ENCODE measurements at regions not wholly inside any gene's neighbourhood (a gene's known extent, or its start where the extent isn't known, plus 50 kb on each side); places are given as distances from the start of the nearest gene placed in this dataset.

- H4K20me1 ChIP-seq (ENCODE audit: control insufficient read depth, extremely low read depth, insufficient read depth, low read length), result no peaks in the 10 kb centered on the region
- H3K9me3 ChIP-seq (ENCODE audit: control insufficient read depth, low read depth, low read length), result no peaks in the 10 kb centered on the region
- no peak overlapping the region for H2AFZ ChIP-seq (ENCODE audit: control insufficient read depth, low read length)
- no peaks in the 10 kb centered on the region for H3K79me2 ChIP-seq (ENCODE audit: control insufficient read depth, insufficient read depth, low read length)
- dilution Hi-C loops (cut with MboI; ENCODE audit: extremely low pct_ligation_motif_present, low sequenced_read_pairs), result no loop called here
- DNase-seq (ENCODE audit: low read depth, low spot score), result no peak
- H3K27me3 ChIP-seq (ENCODE audit: control insufficient read depth, extremely low read depth, insufficient read depth, low read length), result no peaks in the 10 kb centered on the region
- H3K36me3 ChIP-seq (ENCODE audit: control insufficient read depth in 2 of 2, extremely low read depth in 1 of 2, insufficient read depth in 2 of 2, low read length in 2 of 2), result no peaks in the 10 kb centered on the region
- H3K9ac ChIP-seq (ENCODE audit: control insufficient read depth, extremely low read depth, insufficient read depth, low read length), result no peak overlapping the region
- TF ChIP-seq CTCF (optimal IDR thresholded peaks at IDR 0.05 in 1 of 3, IDR thresholded peaks at IDR 0.05 in 1 of 3, conservative IDR thresholded peaks at IDR 0.05 in 1 of 3; ENCODE audit: extremely low read depth in 1 of 3, insufficient read depth in 2 of 3, low read length in 3 of 3) (no peak), EZH2 (IDR thresholded peaks at IDR 0.05; ENCODE audit: low read length) (no peak)
- H3K9me1 ChIP-seq (ENCODE audit: control insufficient read depth, extremely low read depth, insufficient read depth, low read length), result no peaks in the 10 kb centered on the region
- no peak overlapping the region for H3K4me2 ChIP-seq (ENCODE audit: control insufficient read depth, extremely low read depth, insufficient read depth, low read depth, low read length)
- no peak for FAIRE-seq
- H3K27ac ChIP-seq (ENCODE audit: control insufficient read depth, insufficient read depth, low read length), result no peak overlapping the region
- H3K4me1 ChIP-seq (ENCODE audit: control insufficient read depth, extremely low read depth, insufficient read depth, low read length), result no peaks in the 10 kb centered on the region
- H3K4me3 ChIP-seq (ENCODE audit: control insufficient read depth in 2 of 3, extremely low read depth in 1 of 3, insufficient read depth in 2 of 3, low read depth in 1 of 3, low read length in 3 of 3), result no peak overlapping the region
Measured at GRCh38 chr18:25469489-25469888, 117.5 kb upstream of the ZNF521 start.

GRCh38 chr18:25467226-25467987 lies 115.4 kb upstream of the ZNF521 start:
- Histone ChIP-seq H4K20me1 (ENCODE audit: control insufficient read depth, extremely low read depth, insufficient read depth, low read length) (no peaks in the 10 kb centered on the region), H3K27me3 (ENCODE audit: control insufficient read depth, extremely low read depth, insufficient read depth, low read length) (no peaks in the 10 kb centered on the region), H3K4me3 (ENCODE audit: control insufficient read depth in 2 of 3, extremely low read depth in 1 of 3, insufficient read depth in 2 of 3, low read depth in 1 of 3, low read length in 3 of 3) (no peak overlapping the region), H3K9me1 (ENCODE audit: control insufficient read depth, extremely low read depth, insufficient read depth, low read length) (no peaks in the 10 kb centered on the region), H3K4me2 (ENCODE audit: control insufficient read depth, extremely low read depth, insufficient read depth, low read depth, low read length) (no peak overlapping the region), H3K36me3 (ENCODE audit: control insufficient read depth in 2 of 2, extremely low read depth in 1 of 2, insufficient read depth in 2 of 2, low read length in 2 of 2) (no peaks in the 10 kb centered on the region), H3K9me3 (ENCODE audit: control insufficient read depth, low read depth, low read length) (no peaks in the 10 kb centered on the region), H3K4me1 (ENCODE audit: control insufficient read depth, extremely low read depth, insufficient read depth, low read length) (no peaks in the 10 kb centered on the region), H3K27ac (ENCODE audit: control insufficient read depth, insufficient read depth, low read length) (no peak overlapping the region), H2AFZ (ENCODE audit: control insufficient read depth, low read length) (no peak overlapping the region), H3K9ac (ENCODE audit: control insufficient read depth, extremely low read depth, insufficient read depth, low read length) (no peak overlapping the region), H3K79me2 (ENCODE audit: control insufficient read depth, insufficient read depth, low read length) (no peaks in the 10 kb centered on the region)
- dilution Hi-C loops (cut with MboI; ENCODE audit: extremely low pct_ligation_motif_present, low sequenced_read_pairs), result no loop called here
- DNase-seq (ENCODE audit: low read depth, low spot score) (no peak), FAIRE-seq (no peak)
- TF ChIP-seq CTCF (optimal IDR thresholded peaks at IDR 0.05 in 1 of 3, IDR thresholded peaks at IDR 0.05 in 1 of 3, conservative IDR thresholded peaks at IDR 0.05 in 1 of 3; ENCODE audit: extremely low read depth in 1 of 3, insufficient read depth in 2 of 3, low read length in 3 of 3) (no peak), EZH2 (IDR thresholded peaks at IDR 0.05; ENCODE audit: low read length) (no peak)

Data from keratinocyte (primary cell).